ENCODE measurements at regions not wholly inside any gene's neighbourhood (a gene's known extent, or its start where the extent isn't known, plus 50 kb on each side); places are given as distances from the start of the nearest gene placed in this dataset.

- Histone ChIP-seq H3K4me3 (ENCODE audit: low read length) (no peak overlapping the region), H3K36me3 (ENCODE audit: insufficient read depth, low read length) (no peaks in the 10 kb centered on the region), H3K9ac (ENCODE audit: low read depth, low read length) (no peak overlapping the region), H3K27ac (ENCODE audit: low read depth, low read length) (no peak overlapping the region), H3K27me3 (ENCODE audit: insufficient read depth, low read length) (no peaks in the 10 kb centered on the region), H3K9me3 (ENCODE audit: insufficient read depth, low read depth, low read length) (no peaks in the 10 kb centered on the region), H3K4me1 (ENCODE audit: insufficient read depth, low read length) (no peaks in the 10 kb centered on the region)
- 97% methylated on average over 4 of the region's 4 CpGs for WGBS
Measured at GRCh38 chr18:41155910-41156851, 798.9 kb upstream of the PIK3C3 start.

- H3K9ac ChIP-seq (ENCODE audit: low read depth, low read length) = no peak overlapping the region
- no peaks in the 10 kb centered on the region for H3K27me3 ChIP-seq (ENCODE audit: insufficient read depth, low read length)
- no peaks in the 10 kb centered on the region for H3K36me3 ChIP-seq (ENCODE audit: insufficient read depth, low read length)
- no peaks in the 10 kb centered on the region for H3K9me3 ChIP-seq (ENCODE audit: insufficient read depth, low read depth, low read length)
- H3K27ac ChIP-seq (ENCODE audit: low read depth, low read length) = no peak overlapping the region
- 90% methylated on average over 1 of the region's 1 CpG for WGBS
- no peak overlapping the region for H3K4me3 ChIP-seq (ENCODE audit: low read length)
- no peaks in the 10 kb centered on the region for H3K4me1 ChIP-seq (ENCODE audit: insufficient read depth, low read length)
Measured at GRCh38 chr18:41155025-41155424, 800.0 kb upstream of the PIK3C3 start.

- no peaks in the 10 kb centered on the region for H3K9me3 ChIP-seq (ENCODE audit: insufficient read depth, low read depth, low read length)
- WGBS = 97% methylated on average over 1 of the region's 2 CpGs
- H3K36me3 ChIP-seq (ENCODE audit: insufficient read depth, low read length) = no peaks in the 10 kb centered on the region
- no peaks in the 10 kb centered on the region for H3K4me1 ChIP-seq (ENCODE audit: insufficient read depth, low read length)
- no peak overlapping the region for H3K27ac ChIP-seq (ENCODE audit: low read depth, low read length)
- no peak overlapping the region for H3K4me3 ChIP-seq (ENCODE audit: low read length)
- no peak overlapping the region for H3K9ac ChIP-seq (ENCODE audit: low read depth, low read length)
- H3K27me3 ChIP-seq (ENCODE audit: insufficient read depth, low read length) = no peaks in the 10 kb centered on the region
Measured at GRCh38 chr18:41153871-41154270, 801.2 kb upstream of the PIK3C3 start.

GRCh38 chr18:41150316-41150715 is 804.7 kb upstream of the PIK3C3 start:
- WGBS = 92% methylated on average over 1 of the region's 2 CpGs
- H3K27me3 ChIP-seq (ENCODE audit: insufficient read depth, low read length) = no peaks in the 10 kb centered on the region
- H3K4me3 ChIP-seq (ENCODE audit: low read length) = no peak overlapping the region
- no peak overlapping the region for H3K9ac ChIP-seq (ENCODE audit: low read depth, low read length)
- no peaks in the 10 kb centered on the region for H3K36me3 ChIP-seq (ENCODE audit: insufficient read depth, low read length)
- peaks cover 17% of the 10 kb centered on the region for H3K4me1 ChIP-seq (ENCODE audit: insufficient read depth, low read length)
- H3K9me3 ChIP-seq (ENCODE audit: insufficient read depth, low read depth, low read length) = no peaks in the 10 kb centered on the region
- no peak overlapping the region for H3K27ac ChIP-seq (ENCODE audit: low read depth, low read length)

- no peak overlapping the region for H3K4me3 ChIP-seq (ENCODE audit: low read length)
- H3K9me3 ChIP-seq (ENCODE audit: insufficient read depth, low read depth, low read length) = no peaks in the 10 kb centered on the region
- H3K4me1 ChIP-seq (ENCODE audit: insufficient read depth, low read length) = peaks cover 17% of the 10 kb centered on the region
- no peaks in the 10 kb centered on the region for H3K36me3 ChIP-seq (ENCODE audit: insufficient read depth, low read length)
- no peak overlapping the region for H3K27ac ChIP-seq (ENCODE audit: low read depth, low read length)
- H3K27me3 ChIP-seq (ENCODE audit: insufficient read depth, low read length) = no peaks in the 10 kb centered on the region
- H3K9ac ChIP-seq (ENCODE audit: low read depth, low read length) = no peak overlapping the region
- WGBS = 79% methylated on average over 1 of the region's 1 CpG
Measured at GRCh38 chr18:41146301-41146700, 808.7 kb upstream of the PIK3C3 start.

- peaks cover 17% of the 10 kb centered on the region for H3K4me1 ChIP-seq (ENCODE audit: insufficient read depth, low read length)
- no peak overlapping the region for H3K27ac ChIP-seq (ENCODE audit: low read depth, low read length)
- no peaks in the 10 kb centered on the region for H3K36me3 ChIP-seq (ENCODE audit: insufficient read depth, low read length)
- no peak overlapping the region for H3K9ac ChIP-seq (ENCODE audit: low read depth, low read length)
- no peak overlapping the region for H3K4me3 ChIP-seq (ENCODE audit: low read length)
- no peaks in the 10 kb centered on the region for H3K9me3 ChIP-seq (ENCODE audit: insufficient read depth, low read depth, low read length)
- no peaks in the 10 kb centered on the region for H3K27me3 ChIP-seq (ENCODE audit: insufficient read depth, low read length)
Measured at GRCh38 chr18:41145516-41145915, 809.5 kb upstream of the PIK3C3 start.

GRCh38 chr18:41144441-41144840 is 810.6 kb upstream of the PIK3C3 start:
- H3K4me3 ChIP-seq (ENCODE audit: low read length) = no peak overlapping the region
- H3K27ac ChIP-seq (ENCODE audit: low read depth, low read length) = no peak overlapping the region
- H3K36me3 ChIP-seq (ENCODE audit: insufficient read depth, low read length) = no peaks in the 10 kb centered on the region
- no peaks in the 10 kb centered on the region for H3K9me3 ChIP-seq (ENCODE audit: insufficient read depth, low read depth, low read length)
- WGBS = 100% methylated on average over 1 of the region's 1 CpG
- no peak overlapping the region for H3K9ac ChIP-seq (ENCODE audit: low read depth, low read length)
- peaks cover 17% of the 10 kb centered on the region for H3K4me1 ChIP-seq (ENCODE audit: insufficient read depth, low read length)
- no peaks in the 10 kb centered on the region for H3K27me3 ChIP-seq (ENCODE audit: insufficient read depth, low read length)

- H3K4me1 ChIP-seq (ENCODE audit: insufficient read depth, low read length) = no peaks in the 10 kb centered on the region
- no peak overlapping the region for H3K4me3 ChIP-seq (ENCODE audit: low read length)
- H3K9me3 ChIP-seq (ENCODE audit: insufficient read depth, low read depth, low read length) = no peaks in the 10 kb centered on the region
- H3K27ac ChIP-seq (ENCODE audit: low read depth, low read length) = no peak overlapping the region
- H3K36me3 ChIP-seq (ENCODE audit: insufficient read depth, low read length) = no peaks in the 10 kb centered on the region
- H3K9ac ChIP-seq (ENCODE audit: low read depth, low read length) = no peak overlapping the region
- no peaks in the 10 kb centered on the region for H3K27me3 ChIP-seq (ENCODE audit: insufficient read depth, low read length)
- 100% methylated on average over 2 of the region's 3 CpGs for WGBS
Measured at GRCh38 chr18:41140506-41140905, 814.5 kb upstream of the PIK3C3 start.

- Histone ChIP-seq H3K27ac (ENCODE audit: low read depth, low read length) (no peak overlapping the region), H3K27me3 (ENCODE audit: insufficient read depth, low read length) (no peaks in the 10 kb centered on the region), H3K4me3 (ENCODE audit: low read length) (no peak overlapping the region), H3K4me1 (ENCODE audit: insufficient read depth, low read length) (no peaks in the 10 kb centered on the region), H3K9me3 (ENCODE audit: insufficient read depth, low read depth, low read length) (no peaks in the 10 kb centered on the region), H3K36me3 (ENCODE audit: insufficient read depth, low read length) (no peaks in the 10 kb centered on the region), H3K9ac (ENCODE audit: low read depth, low read length) (no peak overlapping the region)
- no CpG with 5 or more reads among the region's 1 CpG for WGBS
Measured at GRCh38 chr18:41135146-41135545, 819.9 kb upstream of the PIK3C3 start.

- Histone ChIP-seq H3K27ac (ENCODE audit: low read depth, low read length) (no peak overlapping the region), H3K9me3 (ENCODE audit: insufficient read depth, low read depth, low read length) (no peaks in the 10 kb centered on the region), H3K9ac (ENCODE audit: low read depth, low read length) (no peak overlapping the region), H3K27me3 (ENCODE audit: insufficient read depth, low read length) (no peaks in the 10 kb centered on the region), H3K4me1 (ENCODE audit: insufficient read depth, low read length) (no peaks in the 10 kb centered on the region), H3K4me3 (ENCODE audit: low read length) (no peak overlapping the region), H3K36me3 (ENCODE audit: insufficient read depth, low read length) (no peaks in the 10 kb centered on the region)
- WGBS = 64% methylated on average over 3 of the region's 4 CpGs
Measured at GRCh38 chr18:41134426-41134825, 820.6 kb upstream of the PIK3C3 start.

- no peaks in the 10 kb centered on the region for H3K36me3 ChIP-seq (ENCODE audit: insufficient read depth, low read length)
- no peaks in the 10 kb centered on the region for H3K27me3 ChIP-seq (ENCODE audit: insufficient read depth, low read length)
- H3K4me1 ChIP-seq (ENCODE audit: insufficient read depth, low read length) = no peaks in the 10 kb centered on the region
- 96% methylated on average over 2 of the region's 2 CpGs for WGBS
- no peak overlapping the region for H3K4me3 ChIP-seq (ENCODE audit: low read length)
- H3K9ac ChIP-seq (ENCODE audit: low read depth, low read length) = no peak overlapping the region
- no peaks in the 10 kb centered on the region for H3K9me3 ChIP-seq (ENCODE audit: insufficient read depth, low read depth, low read length)
- H3K27ac ChIP-seq (ENCODE audit: low read depth, low read length) = no peak overlapping the region
Measured at GRCh38 chr18:41131050-41131449, 824.0 kb upstream of the PIK3C3 start.
